DND-41 (cell line): ENCODE measurements at regions not wholly inside any gene's neighbourhood (a gene's known extent, or its start where the extent isn't known, plus 50 kb on each side); places are given as distances from the start of the nearest gene placed in this dataset.

ENCODE experiments used
- CTCF ChIP-seq: IDR thresholded peaks from 2 replicates; pipeline ENCODE4 v1.5.1; 2012; ENCODE audit warnings: borderline replicate concordance, low read length, moderate library complexity, mild to moderate bottlenecking; ENCODE audit not compliant: poor library complexity, severe bottlenecking; ENCODE audit errors: extremely low read depth
- EZH2 ChIP-seq: IDR thresholded peaks from 3 replicates; pipeline ENCODE4 v1.6.1; 2012; ENCODE audit warnings: borderline replicate concordance, low read depth, mild to moderate bottlenecking, moderate library complexity, low read length, inconsistent platforms; ENCODE audit not compliant: severe bottlenecking

DNA sequence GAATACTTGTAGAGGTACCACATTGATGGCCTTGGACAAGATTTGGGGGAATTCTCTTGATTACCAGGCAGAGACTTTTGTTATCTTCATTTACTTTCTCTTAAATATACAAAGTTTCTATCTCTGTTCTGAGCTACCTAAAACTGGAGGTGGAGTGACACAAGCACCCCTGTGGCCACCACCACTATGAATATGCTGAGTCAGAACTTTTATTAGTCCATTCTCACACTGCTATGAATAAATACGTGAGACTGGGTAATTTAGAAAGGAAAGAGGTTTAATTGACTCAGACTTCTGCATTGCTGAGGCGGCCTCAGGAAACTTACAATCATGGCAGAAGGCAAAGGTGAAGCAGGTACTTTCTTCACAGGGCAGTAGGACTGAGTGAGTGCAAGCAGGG, 67.1 kb downstream of the RTL3 start:
- TF ChIP-seq CTCF (no peak), EZH2 (no peak)
